ENCODE measurements at regions not wholly inside any gene's neighbourhood (a gene's known extent, or its start where the extent isn't known, plus 50 kb on each side); places are given as distances from the start of the nearest gene placed in this dataset.

GRCh38 chr7:131947661-131948060 is 391.2 kb upstream of the PODXL start:
- DNase-seq = no peak
- Histone ChIP-seq H3K9ac (ENCODE audit: low read depth in 2 of 2, low read length in 2 of 2) (no peak overlapping the region), H3K27me3 (no peaks in the 10 kb centered on the region), H3K27ac (no peak overlapping the region), H3K4me3 (no peak overlapping the region), H3K9me3 (no peaks in the 10 kb centered on the region), H3K36me3 (no peaks in the 10 kb centered on the region), H3K4me1 (peaks cover 7% of the 10 kb centered on the region)
- TF ChIP-seq CTCF (IDR thresholded peaks at IDR 0.05) = no peak
- intact Hi-C loops (cut with DNase I) = loop anchor here (5.0 kb wide), 2 partner anchors 105 to 205 kb away; no protein-coding TSS in a partner anchor

GRCh38 chr7:131945957-131946544 is 389.6 kb upstream of the PODXL start:
- no peak overlapping the region for H3K27ac ChIP-seq
- intact Hi-C loops (cut with DNase I) = loop anchor here (5.0 kb wide), 2 partner anchors 106 to 206 kb away; no protein-coding TSS in a partner anchor
- H3K4me3 ChIP-seq = no peak overlapping the region
- DNase-seq = peak; percentile 53
- H3K27me3 ChIP-seq = no peaks in the 10 kb centered on the region
- no peak overlapping the region for H3K9ac ChIP-seq (ENCODE audit: low read depth in 2 of 2, low read length in 2 of 2)
- H3K4me1 ChIP-seq = peaks cover 7% of the 10 kb centered on the region
- H3K36me3 ChIP-seq = no peaks in the 10 kb centered on the region
- H3K9me3 ChIP-seq = no peaks in the 10 kb centered on the region
- TF ChIP-seq CTCF (IDR thresholded peaks at IDR 0.05) = no peak

GRCh38 chr7:131945313-131945911 is 389.0 kb upstream of the PODXL start:
- DNase-seq = peak; percentile 49
- peak; percentile 89 for TF ChIP-seq CTCF (IDR thresholded peaks at IDR 0.05)
- Histone ChIP-seq H3K36me3 (no peaks in the 10 kb centered on the region), H3K4me1 (peaks cover 7% of the 10 kb centered on the region), H3K27me3 (no peaks in the 10 kb centered on the region), H3K4me3 (peak overlapping the region; percentile 15), H3K9ac (ENCODE audit: low read depth in 2 of 2, low read length in 2 of 2) (no peak overlapping the region), H3K9me3 (no peaks in the 10 kb centered on the region), H3K27ac (no peak overlapping the region)
- intact Hi-C loops (cut with DNase I) = loop anchor here (5.0 kb wide), 2 partner anchors 107 to 207 kb away; no protein-coding TSS in a partner anchor

GRCh38 chr7:131944556-131945069 is 388.2 kb upstream of the PODXL start:
- Histone ChIP-seq H3K4me1 (peaks cover 7% of the 10 kb centered on the region), H3K36me3 (no peaks in the 10 kb centered on the region), H3K9ac (ENCODE audit: low read depth in 2 of 2, low read length in 2 of 2) (no peak overlapping the region), H3K27ac (no peak overlapping the region), H3K9me3 (no peaks in the 10 kb centered on the region), H3K27me3 (no peaks in the 10 kb centered on the region), H3K4me3 (no peak overlapping the region)
- intact Hi-C loops (cut with DNase I) = loop anchor here (5.0 kb wide), 4 partner anchors 108 to 638 kb away; no protein-coding TSS in a partner anchor
- DNase-seq = no peak
- no peak for TF ChIP-seq CTCF (IDR thresholded peaks at IDR 0.05)

GRCh38 chr7:131943646-131944045 is 387.2 kb upstream of the PODXL start:
- no peak overlapping the region for H3K4me3 ChIP-seq
- intact Hi-C loops (cut with DNase I) = loop anchor here (5.0 kb wide), 2 partner anchors 309 to 639 kb away; no protein-coding TSS in a partner anchor
- DNase-seq = no peak
- peaks cover 2% of the 10 kb centered on the region for H3K4me1 ChIP-seq
- H3K9me3 ChIP-seq = no peaks in the 10 kb centered on the region
- no peak overlapping the region for H3K27ac ChIP-seq
- no peak overlapping the region for H3K9ac ChIP-seq (ENCODE audit: low read depth in 2 of 2, low read length in 2 of 2)
- H3K27me3 ChIP-seq = no peaks in the 10 kb centered on the region
- TF ChIP-seq CTCF (IDR thresholded peaks at IDR 0.05) = no peak
- H3K36me3 ChIP-seq = no peaks in the 10 kb centered on the region
